Mammary epithelial cell (primary cell): ENCODE measurements at regions not wholly inside any gene's neighbourhood (a gene's known extent, or its start where the extent isn't known, plus 50 kb on each side); places are given as distances from the start of the nearest gene placed in this dataset.

Experiments used
- EZH2 ChIP-seq: IDR thresholded peaks from 2 replicates; pipeline ENCODE4 v1.6.1; 2012; ENCODE audit warnings: low read length, inconsistent platforms, borderline replicate concordance
- TF ChIP-seq, protein P1 (sequence below), 2 donors: IDR thresholded peaks in 1 of 2; conservative IDR thresholded peaks in 1 of 2; 2 replicates each; pipeline ENCODE4 v1.5.1; 2011 to 2012; ENCODE audit warnings: inconsistent platforms in 2 of 2, low read length in 2 of 2, mild to moderate bottlenecking in 2 of 2, control low read depth in 1 of 2, low read depth in 1 of 2; ENCODE audit not compliant: insufficient read depth in 1 of 2; ENCODE audit errors: extremely low read depth in 1 of 2

DNA sequence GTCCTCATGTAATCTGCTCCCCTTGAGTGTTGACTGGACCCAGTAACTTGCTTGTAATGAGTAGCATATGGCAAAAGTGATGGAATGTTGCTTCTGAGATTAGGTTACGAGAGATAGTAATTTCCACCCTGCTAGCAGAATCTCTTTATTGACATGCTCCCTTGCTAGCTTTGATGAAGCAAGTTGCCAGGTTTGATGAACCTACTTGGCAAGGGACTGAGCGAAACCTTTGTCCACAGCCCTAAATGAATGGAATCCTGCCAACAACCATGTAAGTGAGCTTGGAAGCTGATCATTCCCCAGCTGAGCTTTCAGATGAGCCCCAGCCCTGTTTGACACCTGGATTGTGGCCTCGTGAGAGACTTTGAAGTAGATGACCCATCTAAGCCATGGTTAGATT, 120.8 kb upstream of the PLXNC1 start:
- TF ChIP-seq EZH2 = no peak
- TF ChIP-seq, protein P1, sequence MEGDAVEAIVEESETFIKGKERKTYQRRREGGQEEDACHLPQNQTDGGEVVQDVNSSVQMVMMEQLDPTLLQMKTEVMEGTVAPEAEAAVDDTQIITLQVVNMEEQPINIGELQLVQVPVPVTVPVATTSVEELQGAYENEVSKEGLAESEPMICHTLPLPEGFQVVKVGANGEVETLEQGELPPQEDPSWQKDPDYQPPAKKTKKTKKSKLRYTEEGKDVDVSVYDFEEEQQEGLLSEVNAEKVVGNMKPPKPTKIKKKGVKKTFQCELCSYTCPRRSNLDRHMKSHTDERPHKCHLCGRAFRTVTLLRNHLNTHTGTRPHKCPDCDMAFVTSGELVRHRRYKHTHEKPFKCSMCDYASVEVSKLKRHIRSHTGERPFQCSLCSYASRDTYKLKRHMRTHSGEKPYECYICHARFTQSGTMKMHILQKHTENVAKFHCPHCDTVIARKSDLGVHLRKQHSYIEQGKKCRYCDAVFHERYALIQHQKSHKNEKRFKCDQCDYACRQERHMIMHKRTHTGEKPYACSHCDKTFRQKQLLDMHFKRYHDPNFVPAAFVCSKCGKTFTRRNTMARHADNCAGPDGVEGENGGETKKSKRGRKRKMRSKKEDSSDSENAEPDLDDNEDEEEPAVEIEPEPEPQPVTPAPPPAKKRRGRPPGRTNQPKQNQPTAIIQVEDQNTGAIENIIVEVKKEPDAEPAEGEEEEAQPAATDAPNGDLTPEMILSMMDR (conservative IDR thresholded peaks at IDR 0.05 in 1 of 2, IDR thresholded peaks at IDR 0.05 in 1 of 2; ENCODE audit: extremely low read depth in 1 of 2, insufficient read depth in 1 of 2, low read depth in 1 of 2, low read length in 2 of 2) = no peak
